ENCODE measurements at regions not wholly inside any gene's neighbourhood (a gene's known extent, or its start where the extent isn't known, plus 50 kb on each side); places are given as distances from the start of the nearest gene placed in this dataset.

DNA sequence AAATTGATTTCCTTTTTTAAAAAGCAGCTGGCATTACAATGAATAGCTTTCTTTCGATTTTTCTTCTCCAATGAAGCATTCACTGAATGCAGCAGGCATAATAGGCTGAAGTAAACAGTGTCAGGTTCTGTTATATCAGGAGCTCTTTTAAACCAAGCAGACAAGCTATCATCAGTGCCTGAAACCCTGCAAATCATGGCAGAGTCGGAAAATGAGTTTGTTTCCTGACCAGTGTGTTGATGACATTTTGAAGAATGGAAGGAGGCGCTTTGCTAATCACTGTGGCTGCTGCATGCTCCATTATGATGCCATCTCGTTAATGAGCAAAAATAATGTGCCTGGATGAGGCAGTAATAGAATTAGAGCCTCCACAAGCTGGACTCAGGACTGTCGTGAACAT is 284.5 kb downstream of the ZNF608 start:
- no peak overlapping the region for H3K27ac ChIP-seq (ENCODE audit: low read depth, low read length)

DNA sequence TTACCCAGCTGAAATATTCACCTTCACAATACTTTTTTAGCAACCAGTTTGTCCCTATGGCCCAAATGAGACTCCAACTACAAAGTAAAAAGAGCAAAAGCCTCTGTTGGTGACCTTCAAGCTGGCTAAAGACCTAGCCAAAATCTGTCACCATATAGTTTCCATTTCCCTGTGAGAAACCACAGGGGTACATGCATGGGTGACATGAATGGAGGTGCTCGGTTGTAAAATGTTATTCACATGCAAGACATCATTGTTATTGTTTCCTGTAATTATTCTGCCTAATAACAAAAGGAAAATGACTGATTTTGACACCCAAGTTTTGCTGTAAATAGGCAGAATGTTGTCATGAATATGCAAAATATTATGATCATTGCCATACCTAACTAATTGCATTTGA is 285.3 kb downstream of the ZNF608 start:
- H3K27ac ChIP-seq (ENCODE audit: low read depth, low read length): no peak overlapping the region
- no peaks in the 10 kb centered on the region for H3K36me3 ChIP-seq (ENCODE audit: control insufficient read depth, insufficient read depth, low read length)
- no peaks in the 10 kb centered on the region for H3K27me3 ChIP-seq (ENCODE audit: control insufficient read depth, insufficient read depth, low read length)
- no peak overlapping the region for H3K9ac ChIP-seq (ENCODE audit: low read length)
- no peak overlapping the region for H3K4me3 ChIP-seq (ENCODE audit: low read length)
- H3K4me1 ChIP-seq (ENCODE audit: control insufficient read depth, insufficient read depth, low read length): no peaks in the 10 kb centered on the region

More for the DNA sequence above, 284.5 kb downstream of the ZNF608 start:
- Histone ChIP-seq H3K27me3 (ENCODE audit: control insufficient read depth, insufficient read depth, low read length) (no peaks in the 10 kb centered on the region), H3K4me1 (ENCODE audit: control insufficient read depth, insufficient read depth, low read length) (no peaks in the 10 kb centered on the region), H3K9ac (ENCODE audit: low read length) (no peak overlapping the region), H3K36me3 (ENCODE audit: control insufficient read depth, insufficient read depth, low read length) (no peaks in the 10 kb centered on the region), H3K4me3 (ENCODE audit: low read length) (no peak overlapping the region)

GRCh38 chr5:124460642-124461041 is 285.8 kb downstream of the ZNF608 start:
- Histone ChIP-seq H3K27me3 (ENCODE audit: control insufficient read depth, insufficient read depth, low read length) (no peaks in the 10 kb centered on the region), H3K4me3 (ENCODE audit: low read length) (no peak overlapping the region), H3K4me1 (ENCODE audit: control insufficient read depth, insufficient read depth, low read length) (no peaks in the 10 kb centered on the region), H3K27ac (ENCODE audit: low read depth, low read length) (no peak overlapping the region), H3K9ac (ENCODE audit: low read length) (no peak overlapping the region), H3K36me3 (ENCODE audit: control insufficient read depth, insufficient read depth, low read length) (no peaks in the 10 kb centered on the region)

DNA sequence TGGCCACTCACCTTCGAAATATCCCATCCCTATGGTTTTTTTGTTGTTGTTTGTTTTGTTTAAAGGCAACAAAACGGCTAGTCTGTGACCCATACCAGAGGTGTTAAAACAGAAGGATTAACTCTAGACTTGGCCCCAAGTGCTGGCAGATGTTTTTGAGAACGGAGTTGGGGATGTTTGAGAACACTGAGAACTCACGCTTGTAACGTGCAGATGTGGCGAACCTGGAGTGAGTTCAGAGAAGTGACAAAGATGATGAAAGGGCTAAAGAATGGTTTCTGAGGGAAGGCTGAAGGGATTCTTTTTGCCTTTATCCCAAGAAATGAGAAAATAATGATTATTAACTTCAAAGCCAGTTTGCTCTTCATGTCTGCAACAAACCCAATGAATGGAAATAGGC is 286.5 kb downstream of the ZNF608 start:
- no peak overlapping the region for H3K9ac ChIP-seq (ENCODE audit: low read length)
- no peaks in the 10 kb centered on the region for H3K4me1 ChIP-seq (ENCODE audit: control insufficient read depth, insufficient read depth, low read length)
- no peak overlapping the region for H3K27ac ChIP-seq (ENCODE audit: low read depth, low read length)
- H3K4me3 ChIP-seq (ENCODE audit: low read length): no peak overlapping the region
- H3K36me3 ChIP-seq (ENCODE audit: control insufficient read depth, insufficient read depth, low read length): no peaks in the 10 kb centered on the region
- H3K27me3 ChIP-seq (ENCODE audit: control insufficient read depth, insufficient read depth, low read length): no peaks in the 10 kb centered on the region

- Histone ChIP-seq H3K36me3 (ENCODE audit: control insufficient read depth, insufficient read depth, low read length) (no peaks in the 10 kb centered on the region), H3K4me1 (ENCODE audit: control insufficient read depth, insufficient read depth, low read length) (no peaks in the 10 kb centered on the region), H3K4me3 (ENCODE audit: low read length) (no peak overlapping the region), H3K27ac (ENCODE audit: low read depth, low read length) (no peak overlapping the region), H3K9ac (ENCODE audit: low read length) (no peak overlapping the region), H3K27me3 (ENCODE audit: control insufficient read depth, insufficient read depth, low read length) (no peaks in the 10 kb centered on the region)
Observed at GRCh38 chr5:124457901-124458300, 288.5 kb downstream of the ZNF608 start.

DNA sequence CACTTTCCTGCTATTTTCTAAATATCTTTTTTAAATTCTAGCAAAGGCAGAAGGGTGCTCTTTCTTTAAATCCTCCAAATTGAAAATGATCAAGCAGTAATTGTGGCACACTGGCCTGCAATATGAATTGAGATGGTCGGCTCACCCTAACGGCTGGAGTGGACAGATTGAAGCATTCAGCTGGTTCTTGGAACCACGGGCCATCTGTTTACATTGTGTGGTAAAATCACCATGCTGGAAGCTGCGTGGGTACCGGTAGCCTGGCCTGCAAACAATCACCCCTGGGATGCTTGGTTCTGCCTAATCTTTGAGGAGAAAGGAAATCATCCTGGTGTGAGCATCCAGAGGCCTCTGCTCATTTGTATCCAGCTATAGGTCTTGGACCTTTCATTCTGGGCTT is 289.3 kb downstream of the ZNF608 start:
- no peaks in the 10 kb centered on the region for H3K27me3 ChIP-seq (ENCODE audit: control insufficient read depth, insufficient read depth, low read length)
- H3K9ac ChIP-seq (ENCODE audit: low read length): no peak overlapping the region
- no peak overlapping the region for H3K4me3 ChIP-seq (ENCODE audit: low read length)
- no peaks in the 10 kb centered on the region for H3K4me1 ChIP-seq (ENCODE audit: control insufficient read depth, insufficient read depth, low read length)
- H3K27ac ChIP-seq (ENCODE audit: low read depth, low read length): no peak overlapping the region
- H3K36me3 ChIP-seq (ENCODE audit: control insufficient read depth, insufficient read depth, low read length): no peaks in the 10 kb centered on the region

GRCh38 chr5:124456249-124456648 is 290.2 kb downstream of the ZNF608 start:
- no peak overlapping the region for H3K9ac ChIP-seq (ENCODE audit: low read length)
- H3K27me3 ChIP-seq (ENCODE audit: control insufficient read depth, insufficient read depth, low read length): no peaks in the 10 kb centered on the region
- H3K36me3 ChIP-seq (ENCODE audit: control insufficient read depth, insufficient read depth, low read length): no peaks in the 10 kb centered on the region
- no peak overlapping the region for H3K4me3 ChIP-seq (ENCODE audit: low read length)
- H3K27ac ChIP-seq (ENCODE audit: low read depth, low read length): no peak overlapping the region
- no peaks in the 10 kb centered on the region for H3K4me1 ChIP-seq (ENCODE audit: control insufficient read depth, insufficient read depth, low read length)

GRCh38 chr5:124454081-124454480 is 292.4 kb downstream of the ZNF608 start:
- H3K27me3 ChIP-seq (ENCODE audit: control insufficient read depth, insufficient read depth, low read length): no peaks in the 10 kb centered on the region
- no peak overlapping the region for H3K9ac ChIP-seq (ENCODE audit: low read length)
- H3K27ac ChIP-seq (ENCODE audit: low read depth, low read length): no peak overlapping the region
- no peaks in the 10 kb centered on the region for H3K4me1 ChIP-seq (ENCODE audit: control insufficient read depth, insufficient read depth, low read length)
- no peaks in the 10 kb centered on the region for H3K36me3 ChIP-seq (ENCODE audit: control insufficient read depth, insufficient read depth, low read length)
- no peak overlapping the region for H3K4me3 ChIP-seq (ENCODE audit: low read length)

DNA sequence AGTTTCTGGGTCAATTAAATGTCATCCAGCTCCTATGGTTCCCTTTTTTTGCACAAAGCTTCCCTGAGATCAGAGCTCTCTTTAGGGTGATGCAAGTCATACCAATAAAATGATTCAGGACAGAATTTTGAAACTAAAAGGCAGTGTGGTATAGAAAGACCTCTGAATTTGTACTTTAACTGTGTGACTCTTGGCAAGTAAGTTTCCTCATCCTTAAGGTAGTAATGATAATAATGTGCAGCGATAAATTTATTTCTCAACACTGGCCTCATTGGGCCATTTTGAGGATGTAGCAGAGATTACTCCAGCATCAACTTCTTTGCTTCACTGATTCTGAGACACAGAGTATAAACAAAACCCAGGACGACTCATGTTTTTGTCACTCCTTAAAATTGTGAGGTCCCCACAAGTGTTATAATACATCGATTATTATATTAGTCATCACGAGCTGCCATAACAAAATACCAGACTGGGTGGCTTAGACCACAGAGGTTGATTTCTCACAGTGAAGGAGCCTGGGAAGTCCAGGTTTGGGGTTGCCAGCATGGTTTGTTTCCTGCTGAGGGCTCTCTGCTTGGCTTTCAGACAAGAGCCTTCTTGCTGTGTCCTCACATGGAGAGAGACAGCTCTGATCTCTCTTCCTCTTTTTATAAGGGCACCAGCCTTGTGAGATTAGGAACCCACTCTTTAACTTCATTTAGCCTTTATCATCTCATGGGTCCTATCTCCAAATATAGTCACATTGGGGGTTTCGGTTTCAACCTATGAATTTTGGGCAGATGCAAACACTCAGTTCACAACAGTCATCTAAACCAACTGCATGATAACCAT is 293.0 kb downstream of the ZNF608 start:
- no peaks in the 10 kb centered on the region for H3K4me1 ChIP-seq (ENCODE audit: control insufficient read depth, insufficient read depth, low read length)
- no peak overlapping the region for H3K27ac ChIP-seq (ENCODE audit: low read depth, low read length)
- H3K4me3 ChIP-seq (ENCODE audit: low read length): no peak overlapping the region
- no peak overlapping the region for H3K9ac ChIP-seq (ENCODE audit: low read length)
- H3K27me3 ChIP-seq (ENCODE audit: control insufficient read depth, insufficient read depth, low read length): no peaks in the 10 kb centered on the region
- no peaks in the 10 kb centered on the region for H3K36me3 ChIP-seq (ENCODE audit: control insufficient read depth, insufficient read depth, low read length)

- Histone ChIP-seq H3K27ac (ENCODE audit: low read depth, low read length) (no peak overlapping the region), H3K4me3 (ENCODE audit: low read length) (no peak overlapping the region), H3K9ac (ENCODE audit: low read length) (no peak overlapping the region), H3K4me1 (ENCODE audit: control insufficient read depth, insufficient read depth, low read length) (no peaks in the 10 kb centered on the region), H3K27me3 (ENCODE audit: control insufficient read depth, insufficient read depth, low read length) (no peaks in the 10 kb centered on the region), H3K36me3 (ENCODE audit: control insufficient read depth, insufficient read depth, low read length) (no peaks in the 10 kb centered on the region)
Observed at GRCh38 chr5:124452412-124452811, 294.0 kb downstream of the ZNF608 start.

GRCh38 chr5:124451721-124452383 is 294.6 kb downstream of the ZNF608 start:
- Histone ChIP-seq H3K4me3 (ENCODE audit: low read length) (no peak overlapping the region), H3K27me3 (ENCODE audit: control insufficient read depth, insufficient read depth, low read length) (no peaks in the 10 kb centered on the region), H3K4me1 (ENCODE audit: control insufficient read depth, insufficient read depth, low read length) (no peaks in the 10 kb centered on the region), H3K27ac (ENCODE audit: low read depth, low read length) (no peak overlapping the region), H3K9ac (ENCODE audit: low read length) (no peak overlapping the region), H3K36me3 (ENCODE audit: control insufficient read depth, insufficient read depth, low read length) (no peaks in the 10 kb centered on the region)

DNA sequence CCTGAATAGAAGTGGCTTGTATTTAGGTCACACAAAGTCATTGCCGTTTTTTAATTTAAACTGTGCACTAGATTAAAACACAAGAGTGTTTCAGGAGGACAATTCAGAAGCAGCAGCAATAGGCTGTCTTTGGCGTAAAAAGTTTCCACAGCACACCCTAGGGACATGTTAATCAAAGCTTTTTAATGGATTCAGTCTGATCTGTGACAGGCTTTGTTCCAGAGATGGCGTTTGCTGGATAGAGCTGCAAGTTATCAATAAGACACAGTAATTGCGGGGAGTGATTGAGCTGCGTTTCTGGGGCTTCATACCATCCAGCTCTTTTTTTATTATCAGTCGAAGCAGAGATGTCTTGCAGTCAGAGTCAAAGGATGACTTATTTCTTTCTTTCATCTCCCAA is 300.3 kb downstream of the ZNF608 start:
- Histone ChIP-seq H3K4me3 (ENCODE audit: low read length) (no peak overlapping the region), H3K4me1 (ENCODE audit: control insufficient read depth, insufficient read depth, low read length) (no peaks in the 10 kb centered on the region), H3K36me3 (ENCODE audit: control insufficient read depth, insufficient read depth, low read length) (no peaks in the 10 kb centered on the region), H3K9ac (ENCODE audit: low read length) (no peak overlapping the region), H3K27me3 (ENCODE audit: control insufficient read depth, insufficient read depth, low read length) (no peaks in the 10 kb centered on the region), H3K27ac (ENCODE audit: low read depth, low read length) (no peak overlapping the region)

Data from rectal smooth muscle tissue (tissue), 1 donor.